ENCODE measurements at regions not wholly inside any gene's neighbourhood (a gene's known extent, or its start where the extent isn't known, plus 50 kb on each side); places are given as distances from the start of the nearest gene placed in this dataset.

DNA sequence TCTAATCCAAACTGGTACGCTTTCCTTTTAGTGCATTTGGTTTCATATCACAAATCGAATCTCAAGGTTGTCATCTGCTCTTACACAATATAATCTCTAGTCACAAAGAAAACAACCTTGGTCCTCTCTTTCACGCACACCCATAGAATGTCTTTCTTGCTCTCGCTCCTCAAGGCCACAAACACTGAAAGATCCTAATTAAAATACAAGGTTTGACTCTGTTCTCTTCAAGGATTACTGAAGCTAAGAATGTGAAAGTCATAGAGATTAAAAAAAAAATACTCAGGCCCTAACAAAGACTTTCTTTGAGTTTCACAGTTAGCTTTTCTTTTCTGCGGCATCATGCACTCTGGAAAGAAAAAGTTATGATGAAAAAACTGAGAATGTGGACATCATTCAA is 891.5 kb downstream of the EFNB2 start:
- TF ChIP-seq EZH2phosphoT487 (IDR thresholded peaks at IDR 0.05; ENCODE audit: insufficient read depth, low read depth) (no peak), EZH2 (IDR thresholded peaks at IDR 0.05; ENCODE audit: insufficient read depth, poor library complexity, severe bottlenecking) (no peak)
